ENCODE measurements at regions not wholly inside any gene's neighbourhood (a gene's known extent, or its start where the extent isn't known, plus 50 kb on each side); places are given as distances from the start of the nearest gene placed in this dataset.
"Not testable (repeated sequence)": the region's sequence is repeated elsewhere in the genome, so short reads cannot be mapped to it uniquely, and the experiment has no call there.

- no peak overlapping the region for H3K4me3 ChIP-seq (replicated peaks in 1 of 3)
- H3K27ac ChIP-seq, result no peak overlapping the region
- no peaks in the 10 kb centered on the region for H3K27me3 ChIP-seq
- DNase-seq, result no peak
- intact Hi-C loops (cut with DNase I), result no loop called here
- 54 to 60% methylated on average over 12 of the region's 12 CpGs for WGBS, 2 donors
- H3K4me1 ChIP-seq, result no peaks in the 10 kb centered on the region
- H3K9me3 ChIP-seq, result no peaks in the 10 kb centered on the region
- no peaks in the 10 kb centered on the region for H3K36me3 ChIP-seq
- no peak for TF ChIP-seq POLR2A (IDR thresholded peaks at IDR 0.05)
These were observed 108.8 kb upstream of the PMEPA1 start for GRCh38 chr20:57818418-57819181.

- Histone ChIP-seq H3K4me3 (replicated peaks in 1 of 3) (no peak overlapping the region), H3K27ac (no peak overlapping the region), H3K27me3 (no peaks in the 10 kb centered on the region), H3K9me3 (no peaks in the 10 kb centered on the region), H3K4me1 (no peaks in the 10 kb centered on the region), H3K36me3 (no peaks in the 10 kb centered on the region)
- WGBS, 2 donors, result 97% methylated on average over 4 of the region's 4 CpGs
- TF ChIP-seq CTCF (IDR thresholded peaks at IDR 0.05), result no peak
- no peak for TF ChIP-seq POLR2A (IDR thresholded peaks at IDR 0.05)
- intact Hi-C loops (cut with DNase I), result no loop called here
- no peak for DNase-seq
These were observed 105.6 kb upstream of the PMEPA1 start for GRCh38 chr20:57815405-57815804.

- intact Hi-C loops (cut with DNase I), result no loop called here
- WGBS, 2 donors, result 98 to 99% methylated on average over 6 of the region's 6 CpGs
- TF ChIP-seq POLR2A (IDR thresholded peaks at IDR 0.05) (no peak), CTCF (IDR thresholded peaks at IDR 0.05) (no peak)
- H3K36me3 ChIP-seq, result no peaks in the 10 kb centered on the region
- H3K27ac ChIP-seq, result no peak overlapping the region
- H3K9me3 ChIP-seq, result no peaks in the 10 kb centered on the region
- no peaks in the 10 kb centered on the region for H3K27me3 ChIP-seq
- DNase-seq, result no peak
- H3K4me1 ChIP-seq, result no peaks in the 10 kb centered on the region
- H3K4me3 ChIP-seq (replicated peaks in 1 of 3), result no peak overlapping the region
These were observed 104.7 kb upstream of the PMEPA1 start for GRCh38 chr20:57814529-57814928.

- WGBS, 2 donors, result 90 to 92% methylated on average over 6 of the region's 6 CpGs
- intact Hi-C loops (cut with DNase I), result no loop called here
- Histone ChIP-seq H3K9me3 (no peaks in the 10 kb centered on the region), H3K36me3 (no peaks in the 10 kb centered on the region), H3K27me3 (no peaks in the 10 kb centered on the region), H3K27ac (no peak overlapping the region), H3K4me1 (no peaks in the 10 kb centered on the region), H3K4me3 (replicated peaks in 1 of 3) (no peak overlapping the region)
- no peak for DNase-seq
- TF ChIP-seq CTCF (IDR thresholded peaks at IDR 0.05), result no peak
- no peak for TF ChIP-seq POLR2A (IDR thresholded peaks at IDR 0.05)
These were observed 103.9 kb upstream of the PMEPA1 start for GRCh38 chr20:57813509-57814269.

- H3K4me3 ChIP-seq (replicated peaks in 1 of 3); DNase-seq; H3K4me1 ChIP-seq; H3K27ac ChIP-seq; H3K27me3 ChIP-seq; H3K9me3 ChIP-seq; H3K36me3 ChIP-seq; intact Hi-C loops (cut with DNase I): not testable (repeated sequence)
- 80 to 84% methylated on average over 4 of the region's 4 CpGs for WGBS, 2 donors
These were observed 102.8 kb upstream of the PMEPA1 start for GRCh38 chr20:57812632-57813031.

- Histone ChIP-seq H3K27me3 (no peaks in the 10 kb centered on the region), H3K36me3 (no peaks in the 10 kb centered on the region), H3K4me3 (replicated peaks in 1 of 3) (no peak overlapping the region), H3K27ac (no peak overlapping the region), H3K9me3 (no peaks in the 10 kb centered on the region), H3K4me1 (no peaks in the 10 kb centered on the region)
- intact Hi-C loops (cut with DNase I), result no loop called here
- DNase-seq, result no peak
- no peak for TF ChIP-seq CTCF (IDR thresholded peaks at IDR 0.05)
- TF ChIP-seq POLR2A (IDR thresholded peaks at IDR 0.05), result no peak
- 19 to 24% methylated on average over 9 of the region's 9 CpGs for WGBS, 2 donors
These were observed 101.7 kb upstream of the PMEPA1 start for GRCh38 chr20:57811374-57812020.
